T-helper 1 cell treated with Interleukin-12 subunit alpha and Interleukin-12 subunit beta and Interleukin-4 antibody, amounts not matched to agents 30 μg/mL and 1 μg/mL, for 36 hours (primary cell): ENCODE measurements at regions not wholly inside any gene's neighbourhood (a gene's known extent, or its start where the extent isn't known, plus 50 kb on each side); places are given as distances from the start of the nearest gene placed in this dataset.

ENCODE experiments used
- H3K27ac Mint-ChIP-seq: one replicate; pipeline ENCODE4 v1.8.0; 2021; ENCODE audit warnings: mild to moderate bottlenecking, mixed read lengths
- H3K27me3 Mint-ChIP-seq: one replicate; pipeline ENCODE4 v1.8.0; 2021; ENCODE audit warnings: low read depth, mixed read lengths
- H3K36me3 Mint-ChIP-seq: one replicate; pipeline ENCODE4 v1.8.0; 2021; ENCODE audit warnings: low read depth, mixed read lengths
- H3K4me1 Mint-ChIP-seq: one replicate; pipeline ENCODE4 v1.8.0; 2021; ENCODE audit warnings: low read depth, mixed read lengths
- H3K4me3 Mint-ChIP-seq: one replicate; pipeline ENCODE4 v1.8.0; 2021; ENCODE audit warnings: mild to moderate bottlenecking, moderate library complexity, mixed read lengths
- H3K9me3 Mint-ChIP-seq: one replicate; pipeline ENCODE4 v1.8.0; 2021; ENCODE audit warnings: mixed read lengths

GRCh38 chr15:68507447-68507846 lies 71.3 kb upstream of the CORO2B start:
- Mint-ChIP-seq H3K9me3 (no peaks in the 10 kb centered on the region), H3K4me3 (no peak overlapping the region), H3K36me3 (no peaks in the 10 kb centered on the region), H3K27me3 (peaks cover 35% of the 10 kb centered on the region), H3K4me1 (peaks cover 6% of the 10 kb centered on the region), H3K27ac (no peak overlapping the region)

GRCh38 chr15:68508485-68509189 lies 70.2 kb upstream of the CORO2B start:
- no peaks in the 10 kb centered on the region for H3K36me3 Mint-ChIP-seq
- peaks cover 6% of the 10 kb centered on the region for H3K4me1 Mint-ChIP-seq
- H3K4me3 Mint-ChIP-seq, result no peak overlapping the region
- H3K27me3 Mint-ChIP-seq, result peaks cover 35% of the 10 kb centered on the region
- H3K27ac Mint-ChIP-seq, result no peak overlapping the region
- H3K9me3 Mint-ChIP-seq, result peaks cover 3% of the 10 kb centered on the region

- peaks cover 32% of the 10 kb centered on the region for H3K27me3 Mint-ChIP-seq
- H3K4me1 Mint-ChIP-seq, result no peaks in the 10 kb centered on the region
- peaks cover 4% of the 10 kb centered on the region for H3K9me3 Mint-ChIP-seq
- H3K36me3 Mint-ChIP-seq, result no peaks in the 10 kb centered on the region
- no peak overlapping the region for H3K27ac Mint-ChIP-seq
- no peak overlapping the region for H3K4me3 Mint-ChIP-seq
Measured at GRCh38 chr15:68510558-68510957, 68.2 kb upstream of the CORO2B start.

- Mint-ChIP-seq H3K9me3 (peaks cover 4% of the 10 kb centered on the region), H3K4me3 (no peak overlapping the region), H3K4me1 (no peaks in the 10 kb centered on the region), H3K27ac (no peak overlapping the region), H3K36me3 (no peaks in the 10 kb centered on the region), H3K27me3 (peaks cover 35% of the 10 kb centered on the region)
Measured at GRCh38 chr15:68511073-68511991, 67.5 kb upstream of the CORO2B start.

GRCh38 chr15:68512052-68512451 lies 66.7 kb upstream of the CORO2B start:
- no peak overlapping the region for H3K27ac Mint-ChIP-seq
- no peak overlapping the region for H3K4me3 Mint-ChIP-seq
- peaks cover 37% of the 10 kb centered on the region for H3K27me3 Mint-ChIP-seq
- H3K36me3 Mint-ChIP-seq, result no peaks in the 10 kb centered on the region
- H3K9me3 Mint-ChIP-seq, result peaks cover 4% of the 10 kb centered on the region
- no peaks in the 10 kb centered on the region for H3K4me1 Mint-ChIP-seq

GRCh38 chr15:68512598-68512997 lies 66.2 kb upstream of the CORO2B start:
- Mint-ChIP-seq H3K4me3 (no peak overlapping the region), H3K27me3 (peaks cover 35% of the 10 kb centered on the region), H3K9me3 (peaks cover 4% of the 10 kb centered on the region), H3K36me3 (no peaks in the 10 kb centered on the region), H3K27ac (no peak overlapping the region), H3K4me1 (no peaks in the 10 kb centered on the region)

- no peak overlapping the region for H3K4me3 Mint-ChIP-seq
- H3K27me3 Mint-ChIP-seq, result peaks cover 39% of the 10 kb centered on the region
- no peaks in the 10 kb centered on the region for H3K4me1 Mint-ChIP-seq
- peaks cover 4% of the 10 kb centered on the region for H3K9me3 Mint-ChIP-seq
- no peaks in the 10 kb centered on the region for H3K36me3 Mint-ChIP-seq
- no peak overlapping the region for H3K27ac Mint-ChIP-seq
Measured at GRCh38 chr15:68515371-68516095, 63.3 kb upstream of the CORO2B start.

GRCh38 chr15:68517285-68517761 lies 61.5 kb upstream of the CORO2B start:
- Mint-ChIP-seq H3K9me3 (peaks cover 4% of the 10 kb centered on the region), H3K36me3 (no peaks in the 10 kb centered on the region), H3K27ac (no peak overlapping the region), H3K27me3 (peaks cover 39% of the 10 kb centered on the region), H3K4me3 (no peak overlapping the region), H3K4me1 (no peaks in the 10 kb centered on the region)

GRCh38 chr15:68518046-68518445 lies 60.7 kb upstream of the CORO2B start:
- no peak overlapping the region for H3K4me3 Mint-ChIP-seq
- peaks cover 4% of the 10 kb centered on the region for H3K9me3 Mint-ChIP-seq
- H3K4me1 Mint-ChIP-seq, result no peaks in the 10 kb centered on the region
- H3K27me3 Mint-ChIP-seq, result peaks cover 46% of the 10 kb centered on the region
- no peak overlapping the region for H3K27ac Mint-ChIP-seq
- no peaks in the 10 kb centered on the region for H3K36me3 Mint-ChIP-seq

GRCh38 chr15:68518785-68519430 lies 59.9 kb upstream of the CORO2B start:
- Mint-ChIP-seq H3K4me1 (no peaks in the 10 kb centered on the region), H3K9me3 (no peaks in the 10 kb centered on the region), H3K4me3 (no peak overlapping the region), H3K27ac (no peak overlapping the region), H3K27me3 (peaks cover 52% of the 10 kb centered on the region), H3K36me3 (no peaks in the 10 kb centered on the region)

GRCh38 chr15:68524753-68525584 lies 53.8 kb upstream of the CORO2B start:
- no peaks in the 10 kb centered on the region for H3K36me3 Mint-ChIP-seq
- peaks cover 23% of the 10 kb centered on the region for H3K4me1 Mint-ChIP-seq
- peaks cover 45% of the 10 kb centered on the region for H3K27me3 Mint-ChIP-seq
- H3K9me3 Mint-ChIP-seq, result no peaks in the 10 kb centered on the region
- H3K4me3 Mint-ChIP-seq, result no peak overlapping the region
- no peak overlapping the region for H3K27ac Mint-ChIP-seq

- H3K9me3 Mint-ChIP-seq, result peaks cover 3% of the 10 kb centered on the region
- no peaks in the 10 kb centered on the region for H3K36me3 Mint-ChIP-seq
- no peak overlapping the region for H3K4me3 Mint-ChIP-seq
- peaks cover 41% of the 10 kb centered on the region for H3K27me3 Mint-ChIP-seq
- peaks cover 23% of the 10 kb centered on the region for H3K4me1 Mint-ChIP-seq
- no peak overlapping the region for H3K27ac Mint-ChIP-seq
Measured at GRCh38 chr15:68525815-68526214, 53.0 kb upstream of the CORO2B start.

- Mint-ChIP-seq H3K36me3 (peaks cover under 1% of the 10 kb centered on the region), H3K27me3 (peaks cover 42% of the 10 kb centered on the region), H3K27ac (no peak overlapping the region)
Measured at GRCh38 chr15:68526269-68526668, 52.5 kb upstream of the CORO2B start.

More at GRCh38 chr15:68526269-68526668, 52.5 kb upstream of the CORO2B start:
- peaks cover 23% of the 10 kb centered on the region for H3K4me1 Mint-ChIP-seq
- peaks cover 7% of the 10 kb centered on the region for H3K9me3 Mint-ChIP-seq
- no peak overlapping the region for H3K4me3 Mint-ChIP-seq
